OCI-LY3 (cell line): ENCODE measurements at regions not wholly inside any gene's neighbourhood (a gene's known extent, or its start where the extent isn't known, plus 50 kb on each side); places are given as distances from the start of the nearest gene placed in this dataset.

Experiments used
- H2AFZ ChIP-seq: fragments of 200-600, 300-600 bp; shearing (Covaris generic); 2 replicates; pipeline ENCODE4 v1.6.0; 2014; ENCODE audit warnings: antibody characterized with exemption, low read depth, low read length
- H3K27ac ChIP-seq: fragments of 200-600, 300-600 bp; sonication (generic); 2 replicates; pipeline ENCODE4 v1.5.1; 2014; ENCODE audit warnings: mild to moderate bottlenecking, low read length, moderate library complexity, mixed read lengths
- H3K27me3 ChIP-seq: fragments of 200-600, 300-600 bp; sonication (generic); 2 replicates; pipeline ENCODE4 v1.6.1; 2014; ENCODE audit warnings: low read depth, low read length, mixed read lengths
- H3K36me3 ChIP-seq: fragments of 200-600, 300-600 bp; sonication (generic); replicated peaks from 2 replicates; pipeline ENCODE3; 2014; ENCODE audit warnings: low read depth, low read length, mixed read lengths
- H3K4me1 ChIP-seq: fragments of 300-600, 200-600 bp; sonication (generic); 2 replicates; pipeline ENCODE4 v1.6.1; 2014; ENCODE audit warnings: low read length, mixed read lengths
- H3K4me2 ChIP-seq: fragments of 200-600, 300-600 bp; sonication (generic); 2 replicates; pipeline ENCODE4 v1.6.1; 2014; ENCODE audit warnings: low read length, mixed read lengths
- H3K4me3 ChIP-seq: fragments of 300-600, 200-600 bp; sonication (generic); 2 replicates; pipeline ENCODE4 v1.5.1; 2014; ENCODE audit warnings: antibody characterized with exemption, mild to moderate bottlenecking, low read length, moderate library complexity
- H3K79me2 ChIP-seq: fragments of 300-600, 200-600 bp; shearing (Covaris generic); 2 replicates; pipeline ENCODE4 v1.6.1; 2014; ENCODE audit warnings: mild to moderate bottlenecking, low read length, mixed read lengths
- H3K9ac ChIP-seq: fragments of 300-600, 200-600 bp; shearing (Covaris generic); 2 replicates; pipeline ENCODE4 v1.6.0; 2014; ENCODE audit warnings: mild to moderate bottlenecking, low read length, moderate library complexity
- H3K9me3 ChIP-seq: fragments of 200-600, 300-600 bp; shearing (Covaris generic); 2 replicates; pipeline ENCODE4 v1.6.1; 2014; ENCODE audit warnings: low read length, mixed read lengths; ENCODE audit not compliant: insufficient read depth
- H4K20me1 ChIP-seq: fragments of 200-600, 300-600 bp; sonication (generic); 2 replicates; pipeline ENCODE4 v1.6.1; 2016; ENCODE audit warnings: low read length, mixed read lengths; ENCODE audit not compliant: insufficient read depth
- EZH2phosphoT487 ChIP-seq: fragments of 200-600 bp; shearing (Covaris generic); IDR thresholded peaks from 2 replicates; pipeline ENCODE4 v1.6.1; 2018; ENCODE audit warnings: antibody characterized with exemption, mixed run types, low read depth
- TF ChIP-seq, protein P1 (sequence below): fragments of 200-600, 300-600 bp; sonication (generic); IDR thresholded peaks from 2 replicates; pipeline ENCODE4 v1.5.1; 2014; ENCODE audit warnings: antibody characterized with exemption, low read length, low read depth

DNA sequence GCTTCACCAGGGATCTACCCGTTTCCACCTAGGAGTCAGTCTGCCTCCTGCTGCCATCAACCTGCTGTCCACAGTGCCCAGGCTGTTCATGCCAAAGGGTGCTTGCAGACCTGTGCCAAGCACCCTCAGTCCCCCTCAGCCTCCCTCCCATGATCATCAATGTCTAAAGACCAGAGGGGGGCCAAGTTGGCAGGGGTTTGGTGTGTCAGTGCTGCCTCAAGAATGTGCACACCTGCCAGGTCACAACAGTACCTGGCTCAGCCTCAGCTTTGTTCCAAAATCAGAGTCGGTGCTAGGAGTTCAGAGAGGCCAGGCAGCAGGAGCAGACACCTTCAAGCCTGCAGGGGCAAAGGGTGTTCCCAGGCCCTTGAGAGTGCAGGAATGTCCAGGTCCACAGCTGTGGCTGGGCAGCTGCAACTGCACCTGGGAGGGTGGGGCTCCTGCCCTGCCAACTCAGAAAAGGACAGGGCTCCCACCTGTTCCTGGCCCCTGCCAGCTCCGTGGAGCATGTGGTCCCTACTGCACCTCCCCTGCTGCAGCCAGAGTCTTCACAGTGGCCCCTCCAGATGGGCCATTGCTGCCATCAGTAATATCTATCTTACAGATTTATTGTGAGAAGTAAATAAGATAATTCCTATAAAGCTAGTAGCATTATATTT, 219.5 kb downstream of the POLR1F start:
- no peak overlapping the region for H3K4me3 ChIP-seq
- no peak overlapping the region for H3K9ac ChIP-seq
- no peaks in the 10 kb centered on the region for H3K79me2 ChIP-seq
- no peaks in the 10 kb centered on the region for H3K9me3 ChIP-seq
- no peaks in the 10 kb centered on the region for H4K20me1 ChIP-seq
- H3K4me1 ChIP-seq, result no peaks in the 10 kb centered on the region
- no peaks in the 10 kb centered on the region for H3K36me3 ChIP-seq
- TF ChIP-seq, protein P1, sequence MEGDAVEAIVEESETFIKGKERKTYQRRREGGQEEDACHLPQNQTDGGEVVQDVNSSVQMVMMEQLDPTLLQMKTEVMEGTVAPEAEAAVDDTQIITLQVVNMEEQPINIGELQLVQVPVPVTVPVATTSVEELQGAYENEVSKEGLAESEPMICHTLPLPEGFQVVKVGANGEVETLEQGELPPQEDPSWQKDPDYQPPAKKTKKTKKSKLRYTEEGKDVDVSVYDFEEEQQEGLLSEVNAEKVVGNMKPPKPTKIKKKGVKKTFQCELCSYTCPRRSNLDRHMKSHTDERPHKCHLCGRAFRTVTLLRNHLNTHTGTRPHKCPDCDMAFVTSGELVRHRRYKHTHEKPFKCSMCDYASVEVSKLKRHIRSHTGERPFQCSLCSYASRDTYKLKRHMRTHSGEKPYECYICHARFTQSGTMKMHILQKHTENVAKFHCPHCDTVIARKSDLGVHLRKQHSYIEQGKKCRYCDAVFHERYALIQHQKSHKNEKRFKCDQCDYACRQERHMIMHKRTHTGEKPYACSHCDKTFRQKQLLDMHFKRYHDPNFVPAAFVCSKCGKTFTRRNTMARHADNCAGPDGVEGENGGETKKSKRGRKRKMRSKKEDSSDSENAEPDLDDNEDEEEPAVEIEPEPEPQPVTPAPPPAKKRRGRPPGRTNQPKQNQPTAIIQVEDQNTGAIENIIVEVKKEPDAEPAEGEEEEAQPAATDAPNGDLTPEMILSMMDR, result no peak
- no peak for TF ChIP-seq EZH2phosphoT487
- no peak overlapping the region for H2AFZ ChIP-seq
- no peak overlapping the region for H3K27ac ChIP-seq
- H3K4me2 ChIP-seq, result no peak overlapping the region
- H3K27me3 ChIP-seq, result no peaks in the 10 kb centered on the region

DNA sequence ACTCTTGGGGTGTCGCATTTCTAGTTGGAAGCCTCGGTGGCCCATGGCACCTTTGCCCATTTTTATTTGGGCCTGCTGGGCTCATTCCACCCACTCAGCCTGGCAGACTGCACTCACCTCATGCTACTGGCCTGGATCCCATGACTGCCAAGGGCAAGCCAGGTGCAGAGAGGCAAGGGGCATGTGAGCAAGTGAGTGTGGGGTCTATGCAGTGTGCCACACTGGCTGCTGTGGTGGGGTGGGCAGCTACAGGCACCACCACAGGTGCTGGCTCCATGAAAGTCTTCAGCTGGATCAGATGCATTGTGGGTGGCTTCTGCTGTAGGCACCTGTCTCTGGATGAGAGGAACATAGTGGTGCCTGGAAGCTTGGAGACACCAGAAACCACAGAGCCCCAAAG, 220.8 kb downstream of the POLR1F start:
- Histone ChIP-seq H3K9me3 (no peaks in the 10 kb centered on the region), H3K27ac (no peak overlapping the region), H4K20me1 (no peaks in the 10 kb centered on the region), H3K9ac (no peak overlapping the region), H3K4me1 (no peaks in the 10 kb centered on the region), H3K36me3 (no peaks in the 10 kb centered on the region), H2AFZ (no peak overlapping the region), H3K4me3 (no peak overlapping the region), H3K27me3 (no peaks in the 10 kb centered on the region), H3K4me2 (no peak overlapping the region), H3K79me2 (no peaks in the 10 kb centered on the region)
- TF ChIP-seq, protein P1, result no peak
- TF ChIP-seq EZH2phosphoT487, result no peak

DNA sequence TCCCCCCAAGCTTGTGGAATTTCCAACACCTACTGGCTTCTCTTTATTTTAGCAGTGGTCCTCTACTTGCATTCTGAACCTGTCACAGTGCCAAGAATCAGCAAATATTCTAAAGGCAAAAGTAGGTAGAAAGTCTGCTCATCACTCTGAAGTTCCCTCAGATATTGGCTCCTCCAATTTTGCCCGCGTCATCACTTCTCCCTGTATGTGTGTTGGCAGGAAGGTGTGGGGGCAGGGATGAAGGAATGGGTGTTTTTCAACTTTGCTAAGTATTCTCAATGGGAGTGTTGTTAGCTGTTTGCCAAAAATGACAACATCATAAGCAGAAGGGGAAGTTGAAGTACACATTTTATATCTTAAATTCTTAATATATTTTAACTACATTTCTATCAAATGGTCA, 226.2 kb downstream of the POLR1F start:
- H3K79me2 ChIP-seq, result no peaks in the 10 kb centered on the region
- no peaks in the 10 kb centered on the region for H3K4me1 ChIP-seq
- H2AFZ ChIP-seq, result no peak overlapping the region
- H3K4me2 ChIP-seq, result no peak overlapping the region
- no peak overlapping the region for H3K27ac ChIP-seq
- no peak for TF ChIP-seq EZH2phosphoT487
- TF ChIP-seq, protein P1, result no peak
- H3K27me3 ChIP-seq, result no peaks in the 10 kb centered on the region
- no peak overlapping the region for H3K4me3 ChIP-seq
- no peak overlapping the region for H3K9ac ChIP-seq
- H4K20me1 ChIP-seq, result no peaks in the 10 kb centered on the region
- no peaks in the 10 kb centered on the region for H3K36me3 ChIP-seq
- no peaks in the 10 kb centered on the region for H3K9me3 ChIP-seq

DNA sequence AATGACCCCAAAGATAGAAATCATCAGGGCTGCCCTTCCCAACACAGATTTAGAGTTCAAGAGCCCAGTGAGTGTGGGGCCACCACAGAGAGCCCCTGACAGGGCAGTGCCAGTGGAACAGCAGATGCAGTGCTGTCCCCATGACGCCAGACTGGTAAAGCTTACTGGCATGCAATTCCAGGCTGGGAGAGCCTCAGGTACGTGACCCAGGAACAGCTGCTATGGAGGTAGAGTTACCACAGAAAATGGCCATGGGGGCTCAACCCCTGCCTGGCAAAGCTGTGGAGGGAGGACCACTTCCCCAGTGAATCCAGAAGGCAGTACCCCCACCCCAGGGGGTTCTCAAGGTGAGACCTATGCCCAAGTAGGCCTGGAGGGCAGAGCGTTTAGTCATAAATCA, 228.5 kb downstream of the POLR1F start:
- Histone ChIP-seq H3K27me3 (no peaks in the 10 kb centered on the region), H3K79me2 (no peaks in the 10 kb centered on the region), H4K20me1 (no peaks in the 10 kb centered on the region), H3K4me1 (no peaks in the 10 kb centered on the region), H3K4me3 (no peak overlapping the region), H3K36me3 (no peaks in the 10 kb centered on the region), H2AFZ (no peak overlapping the region), H3K9me3 (no peaks in the 10 kb centered on the region), H3K9ac (no peak overlapping the region), H3K27ac (no peak overlapping the region), H3K4me2 (no peak overlapping the region)
- TF ChIP-seq, protein P1, result no peak
- no peak for TF ChIP-seq EZH2phosphoT487
